BE2C (cell line): ENCODE measurements at regions not wholly inside any gene's neighbourhood (a gene's known extent, or its start where the extent isn't known, plus 50 kb on each side); places are given as distances from the start of the nearest gene placed in this dataset.

Experiments used
- DNase-seq: peaks from one replicate; pipeline ENCODE4 v3.0.0-alpha.2; 2020
- H3K27me3 ChIP-seq: fragments of 250-450 bp; sonication (Bioruptor Pico); 2 replicates; pipeline ENCODE4 v1.5.1; 2020; ENCODE audit warnings: mild to moderate bottlenecking
- H3K36me3 ChIP-seq: fragments of 250-450 bp; sonication (Bioruptor Pico); 2 replicates; pipeline ENCODE4 v1.5.1; 2020; ENCODE audit warnings: mild to moderate bottlenecking
- H3K4me1 ChIP-seq: fragments of 250-450 bp; sonication (Bioruptor Pico); 2 replicates; pipeline ENCODE4 v1.5.1; 2020
- H3K4me3 ChIP-seq: 2 replicates; pipeline ENCODE4 v1.5.1; 2011; ENCODE audit warnings: low read depth, low read length
- H3K9me3 ChIP-seq: fragments of 250-450 bp; sonication (Bioruptor Pico); 2 replicates; pipeline ENCODE4 v1.5.1; 2020
- TF ChIP-seq, protein P1 (sequence below): IDR thresholded peaks from 2 replicates; pipeline ENCODE4 v1.5.1; 2012; ENCODE audit warnings: mild to moderate bottlenecking, low read depth, low read length

DNA sequence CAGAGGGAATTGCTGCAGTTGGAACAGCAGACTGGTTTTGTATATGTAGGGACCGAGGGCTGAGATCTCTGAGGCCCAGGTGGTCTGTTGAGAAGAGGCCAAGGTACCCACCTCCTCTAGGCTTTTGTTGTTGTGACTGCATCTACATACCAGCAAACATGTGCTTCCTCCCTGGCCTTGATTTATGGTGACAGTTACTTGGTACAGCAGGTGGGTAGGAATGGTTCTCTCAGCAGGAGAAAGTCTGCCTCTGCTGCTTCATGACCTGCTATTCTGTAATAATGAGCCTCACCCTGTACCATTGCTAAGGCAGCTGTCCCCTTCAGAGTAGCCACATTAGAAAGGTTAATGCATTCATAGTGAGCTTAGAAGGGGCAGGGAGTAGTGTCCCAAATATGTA, 196.7 kb upstream of the PELI2 start:
- no peak for DNase-seq
- Histone ChIP-seq H3K36me3 (no peaks in the 10 kb centered on the region), H3K27me3 (no peaks in the 10 kb centered on the region; the same call in 1 of the 2 replicates), H3K4me3 (no peak overlapping the region), H3K9me3 (no peaks in the 10 kb centered on the region; the same call in 1 of the 2 replicates), H3K4me1 (no peaks in the 10 kb centered on the region)
- TF ChIP-seq, protein P1, sequence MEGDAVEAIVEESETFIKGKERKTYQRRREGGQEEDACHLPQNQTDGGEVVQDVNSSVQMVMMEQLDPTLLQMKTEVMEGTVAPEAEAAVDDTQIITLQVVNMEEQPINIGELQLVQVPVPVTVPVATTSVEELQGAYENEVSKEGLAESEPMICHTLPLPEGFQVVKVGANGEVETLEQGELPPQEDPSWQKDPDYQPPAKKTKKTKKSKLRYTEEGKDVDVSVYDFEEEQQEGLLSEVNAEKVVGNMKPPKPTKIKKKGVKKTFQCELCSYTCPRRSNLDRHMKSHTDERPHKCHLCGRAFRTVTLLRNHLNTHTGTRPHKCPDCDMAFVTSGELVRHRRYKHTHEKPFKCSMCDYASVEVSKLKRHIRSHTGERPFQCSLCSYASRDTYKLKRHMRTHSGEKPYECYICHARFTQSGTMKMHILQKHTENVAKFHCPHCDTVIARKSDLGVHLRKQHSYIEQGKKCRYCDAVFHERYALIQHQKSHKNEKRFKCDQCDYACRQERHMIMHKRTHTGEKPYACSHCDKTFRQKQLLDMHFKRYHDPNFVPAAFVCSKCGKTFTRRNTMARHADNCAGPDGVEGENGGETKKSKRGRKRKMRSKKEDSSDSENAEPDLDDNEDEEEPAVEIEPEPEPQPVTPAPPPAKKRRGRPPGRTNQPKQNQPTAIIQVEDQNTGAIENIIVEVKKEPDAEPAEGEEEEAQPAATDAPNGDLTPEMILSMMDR: no peak

DNA sequence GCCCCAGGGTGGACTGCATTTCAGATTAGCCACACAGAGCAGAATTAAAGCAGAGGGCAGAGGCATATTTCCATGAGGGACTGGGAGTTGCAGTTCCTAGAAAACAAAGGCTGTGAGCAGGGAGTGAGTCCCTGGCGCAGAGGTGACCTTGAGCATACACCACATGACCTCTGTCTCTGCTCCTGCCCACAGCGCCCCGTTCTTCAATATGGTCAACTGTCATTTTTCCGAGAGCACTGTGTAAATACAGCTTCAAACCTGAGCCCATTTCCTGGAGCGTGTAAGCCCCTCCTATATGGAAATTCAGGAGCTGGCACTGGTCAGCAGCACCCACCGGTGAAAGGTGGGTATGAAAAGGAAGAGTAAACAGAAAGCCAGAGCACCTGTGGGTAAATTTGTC, 192.2 kb upstream of the PELI2 start:
- H3K4me3 ChIP-seq: no peak overlapping the region
- TF ChIP-seq, protein P1: no peak
- no peaks in the 10 kb centered on the region for H3K36me3 ChIP-seq
- no peak for DNase-seq
- H3K9me3 ChIP-seq: no peaks in the 10 kb centered on the region
- no peaks in the 10 kb centered on the region for H3K27me3 ChIP-seq
- H3K4me1 ChIP-seq: no peaks in the 10 kb centered on the region

DNA sequence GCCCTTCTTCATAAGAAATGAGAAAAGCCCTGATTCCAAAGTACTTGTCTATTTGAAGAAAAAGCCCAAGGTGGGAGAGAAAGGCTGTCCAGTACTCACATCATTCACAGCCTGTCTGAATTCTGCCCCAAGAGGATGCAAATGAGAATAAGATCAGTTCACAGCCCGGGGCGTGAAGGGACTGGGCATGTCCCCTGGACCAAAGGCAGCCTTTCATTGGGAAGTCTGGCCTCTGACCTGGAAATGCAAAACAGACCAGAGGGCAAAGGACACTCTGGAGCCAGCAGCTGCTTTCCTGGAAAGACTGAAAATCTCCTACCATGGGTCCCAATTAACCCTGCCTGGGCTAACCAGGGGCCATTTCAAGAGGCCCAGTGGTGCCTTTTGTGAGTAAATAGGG, 191.2 kb upstream of the PELI2 start:
- TF ChIP-seq, protein P1: no peak
- DNase-seq: no peak
- Histone ChIP-seq H3K4me1 (peaks cover 4% of the 10 kb centered on the region), H3K4me3 (no peak overlapping the region), H3K36me3 (no peaks in the 10 kb centered on the region), H3K9me3 (no peaks in the 10 kb centered on the region), H3K27me3 (no peaks in the 10 kb centered on the region)

DNA sequence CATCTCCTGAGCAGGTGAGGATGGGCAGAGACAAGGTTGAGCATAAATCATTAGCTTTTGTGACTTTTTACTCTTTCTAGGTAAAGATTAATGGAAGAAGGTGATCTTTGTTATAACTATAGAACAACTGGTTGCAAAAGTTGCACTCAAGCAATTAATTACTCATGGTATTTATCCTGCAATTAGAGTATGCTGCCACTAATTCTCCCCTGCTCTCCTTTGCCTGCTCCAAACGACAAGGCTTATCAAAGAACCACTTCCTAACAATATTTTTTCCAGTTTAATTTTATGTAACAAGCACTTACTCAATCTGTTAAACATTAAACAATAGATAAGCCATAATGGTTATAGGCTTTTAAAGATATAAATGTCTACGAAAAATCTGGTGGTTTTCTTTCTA, 189.9 kb upstream of the PELI2 start:
- TF ChIP-seq, protein P1: no peak

DNA sequence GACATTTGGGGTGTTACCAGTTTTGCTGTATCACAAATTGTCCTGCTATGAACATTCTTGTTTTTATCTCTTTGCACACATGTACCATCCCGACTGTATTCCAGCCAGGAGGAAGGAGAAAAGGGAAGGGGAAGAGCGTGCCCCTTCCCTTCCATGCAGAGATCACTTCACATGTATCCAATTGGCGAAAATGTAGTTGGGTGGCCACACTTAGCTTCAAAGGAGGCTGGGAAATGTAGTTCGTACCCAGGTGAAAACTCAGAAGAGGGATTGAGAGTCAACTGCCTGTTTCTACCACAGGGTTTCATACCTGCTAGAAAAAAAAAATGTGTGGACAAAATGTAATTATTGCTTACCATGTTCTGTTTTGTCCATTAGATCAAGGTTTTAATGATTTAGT, 189.1 kb upstream of the PELI2 start:
- H3K4me1 ChIP-seq: peaks cover 5% of the 10 kb centered on the region
- TF ChIP-seq, protein P1: no peak

More for the DNA sequence above, 189.9 kb upstream of the PELI2 start:
- Histone ChIP-seq H3K9me3 (no peaks in the 10 kb centered on the region), H3K4me3 (no peak overlapping the region), H3K27me3 (no peaks in the 10 kb centered on the region), H3K36me3 (no peaks in the 10 kb centered on the region), H3K4me1 (peaks cover 5% of the 10 kb centered on the region)
- no peak for DNase-seq

DNA sequence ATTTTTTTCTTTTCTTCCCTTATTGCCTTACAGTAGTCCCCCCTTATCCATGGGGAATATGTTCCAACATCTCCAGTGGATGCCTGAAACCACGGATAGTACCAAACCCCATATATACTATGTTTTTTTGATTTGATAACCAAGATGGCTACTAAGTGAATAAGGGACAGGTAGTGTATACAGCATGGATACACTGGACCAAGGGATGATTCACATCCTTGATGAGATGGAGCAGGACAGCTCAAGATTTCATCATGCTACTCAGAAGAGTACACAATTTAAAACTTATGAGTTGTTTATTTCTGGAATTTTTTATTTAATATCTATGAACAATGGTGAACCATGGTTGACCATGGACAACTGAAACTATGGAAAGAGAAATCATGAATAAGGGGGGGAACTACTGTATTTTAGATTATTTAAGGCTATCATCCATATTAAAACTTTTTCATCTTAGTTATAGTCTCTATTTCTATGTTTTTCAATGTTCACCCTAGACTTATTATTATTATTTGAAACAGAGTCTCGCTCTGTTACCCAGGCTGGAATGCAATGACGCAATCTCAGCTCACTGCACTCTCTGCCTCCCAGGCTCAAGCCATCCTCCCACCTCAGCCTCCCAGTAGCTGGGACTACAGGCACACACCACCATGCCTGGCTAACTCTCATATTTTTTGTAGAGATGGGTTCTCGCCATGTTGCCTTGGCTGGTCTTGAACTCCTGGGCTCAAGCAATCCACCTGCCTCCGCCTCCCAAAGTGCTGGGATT, 188.0 kb upstream of the PELI2 start:
- Histone ChIP-seq H3K4me3 (no peak overlapping the region), H3K27me3 (no peaks in the 10 kb centered on the region), H3K4me1 (peaks cover 5% of the 10 kb centered on the region), H3K9me3 (no peaks in the 10 kb centered on the region), H3K36me3 (no peaks in the 10 kb centered on the region)
- TF ChIP-seq, protein P1: no peak
- no peak for DNase-seq

More for the DNA sequence above, 189.1 kb upstream of the PELI2 start:
- Histone ChIP-seq H3K36me3 (no peaks in the 10 kb centered on the region), H3K27me3 (no peaks in the 10 kb centered on the region), H3K9me3 (no peaks in the 10 kb centered on the region), H3K4me3 (no peak overlapping the region)
- DNase-seq: no peak
